Hematopoietic multipotent progenitor cell treated with erythropoietin and hydrocortisone succinate and interleukin-3 and kit ligand, for 6 days (in vitro differentiated cells): ENCODE measurements at regions not wholly inside any gene's neighbourhood (a gene's known extent, or its start where the extent isn't known, plus 50 kb on each side); places are given as distances from the start of the nearest gene placed in this dataset.

Experiments
- DNase-seq: peaks from one replicate; pipeline ENCODE4 v3.0.0-alpha.2; 2015

DNA sequence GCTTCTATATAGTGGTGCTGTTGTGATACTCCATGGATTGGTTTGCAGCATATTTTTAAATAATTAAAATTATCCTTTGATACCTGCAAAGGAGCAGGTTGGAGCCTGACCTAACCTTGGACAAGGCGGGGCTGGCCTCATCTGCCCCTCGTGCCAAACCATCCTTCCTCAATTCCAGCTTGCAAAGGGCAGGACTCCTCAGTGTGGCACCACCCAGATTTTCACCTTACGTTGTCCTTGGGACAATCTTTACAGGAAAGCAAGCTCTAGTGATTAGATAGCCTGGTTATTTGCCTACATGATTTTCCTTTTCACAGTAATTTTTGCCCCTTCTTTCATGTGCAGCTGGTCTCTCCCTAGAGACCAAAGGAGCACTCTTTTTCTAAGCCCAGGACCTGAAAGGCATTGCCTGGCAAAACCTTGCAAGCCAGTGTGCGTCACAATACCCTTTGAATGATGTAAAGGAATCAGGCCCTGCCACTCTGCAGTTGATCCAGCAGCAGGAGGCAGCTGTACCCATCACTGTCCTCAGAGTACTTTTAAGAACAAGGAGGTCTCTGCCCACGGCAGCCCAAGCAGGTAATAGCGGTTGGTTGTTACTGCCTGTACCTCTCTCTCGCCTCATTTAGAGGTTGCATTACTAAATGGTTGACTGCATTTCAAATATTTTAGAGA, 99.4 kb downstream of the ADSS2 start:
- DNase-seq, result no peak

DNA sequence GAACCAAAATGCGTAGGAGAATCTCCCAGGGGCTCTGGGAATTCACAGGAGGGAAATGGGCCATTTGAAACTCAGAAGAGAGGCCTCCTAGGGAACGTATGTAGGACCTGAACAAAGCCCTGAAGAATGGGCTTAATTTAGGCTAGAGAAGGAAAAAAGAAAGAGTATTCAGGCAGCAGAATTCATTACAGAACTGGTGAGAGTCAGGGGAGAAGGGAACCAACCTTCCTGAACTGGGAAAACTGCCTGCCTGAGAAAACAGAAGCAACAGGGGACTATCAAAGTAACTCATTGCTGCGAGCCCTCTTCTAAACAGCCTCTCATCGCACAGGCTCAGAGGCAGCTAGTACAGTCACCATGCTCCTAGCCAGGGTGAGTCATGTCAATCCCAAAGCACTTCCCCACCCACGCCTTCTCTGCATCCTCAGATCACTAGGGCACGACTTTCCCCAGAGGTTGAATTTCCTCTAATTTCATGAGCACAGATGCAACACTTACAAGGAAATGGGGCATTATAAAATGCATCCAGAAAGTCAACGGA, 98.1 kb downstream of the ADSS2 start:
- DNase-seq, result no peak

DNA sequence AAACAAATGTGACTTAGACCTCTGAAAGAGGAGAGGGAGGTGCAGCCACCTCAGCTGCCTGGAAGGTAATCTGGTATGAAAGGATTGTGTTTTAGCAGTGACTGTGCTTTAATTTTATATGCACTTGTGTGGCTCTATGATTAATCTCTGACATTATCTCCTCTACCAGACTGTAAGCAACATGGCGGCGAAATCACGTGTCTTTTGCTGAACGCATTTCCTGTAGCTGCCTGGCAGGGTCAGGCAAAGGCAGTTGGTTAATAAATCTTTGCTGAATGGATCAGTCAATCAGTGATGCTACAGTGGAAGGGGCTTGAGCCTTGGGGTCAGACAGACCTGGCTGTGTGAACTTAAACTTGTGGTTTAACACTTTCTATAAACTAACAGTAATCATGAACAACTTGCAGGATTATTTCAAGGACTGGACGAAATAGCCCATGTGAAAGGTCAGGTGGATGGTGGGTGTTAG, 96.9 kb downstream of the ADSS2 start:
- DNase-seq, result peak; percentile 52

DNA sequence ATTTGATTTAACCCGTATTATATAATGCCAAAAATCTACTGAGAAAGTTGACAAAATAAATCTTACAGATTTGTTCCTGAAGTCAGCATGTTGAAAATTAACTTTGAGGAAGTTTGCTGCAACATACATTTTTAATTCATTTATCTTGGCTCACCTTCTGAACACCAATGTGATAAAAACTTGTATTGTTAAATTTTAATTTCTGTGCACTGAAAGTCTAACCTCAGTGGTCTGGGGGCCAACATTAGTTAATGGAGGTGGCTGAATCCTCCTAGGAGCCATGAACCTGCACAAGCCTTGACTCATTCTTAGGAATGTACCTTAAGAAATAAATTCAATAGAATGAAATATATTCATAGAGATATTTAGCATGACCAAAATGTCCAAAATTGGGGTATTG, 95.3 kb downstream of the ADSS2 start:
- DNase-seq, result no peak
